Mesodermal cell (in vitro differentiated cells): ENCODE measurements at regions not wholly inside any gene's neighbourhood (a gene's known extent, or its start where the extent isn't known, plus 50 kb on each side); places are given as distances from the start of the nearest gene placed in this dataset.

Experiments used
- H3K27ac ChIP-seq: 2 replicates; pipeline ENCODE4 v1.7.0; 2013; ENCODE audit warnings: mild to moderate bottlenecking, low read depth, low read length, moderate library complexity; ENCODE audit not compliant: severe bottlenecking
- H3K36me3 ChIP-seq: 2 replicates; pipeline ENCODE4 v1.7.1; 2013; ENCODE audit warnings: mild to moderate bottlenecking, low read length, moderate library complexity; ENCODE audit not compliant: control insufficient read depth, insufficient read depth
- H3K4me1 ChIP-seq: one replicate; pipeline ENCODE4 v1.7.1; 2013; ENCODE audit warnings: mild to moderate bottlenecking, low read length; ENCODE audit not compliant: insufficient read depth, control insufficient read depth, poor library complexity, severe bottlenecking
- H3K4me3 ChIP-seq: 2 replicates; pipeline ENCODE4 v1.7.0; 2013; ENCODE audit warnings: low read length, control low read depth, mild to moderate bottlenecking; ENCODE audit not compliant: insufficient read depth, poor library complexity, severe bottlenecking; ENCODE audit errors: extremely low read depth
- H3K9me3 ChIP-seq: 2 replicates; pipeline ENCODE4 v1.7.1; 2013; ENCODE audit warnings: mild to moderate bottlenecking, low read length, moderate library complexity; ENCODE audit not compliant: control insufficient read depth
- WGBS, 2 experiments: methylation state at CpG; one replicate each; pipeline ENCODE4 v1.1.5; 2013; ENCODE audit warnings: missing lambda C conversion rate in 2 of 2; ENCODE audit not compliant: insufficient coverage in 2 of 2; 5-methylcytosine and 5-hydroxymethylcytosine counted together

- Histone ChIP-seq H3K4me3 (no peak overlapping the region), H3K36me3 (no peaks in the 10 kb centered on the region), H3K4me1 (no peaks in the 10 kb centered on the region), H3K27ac (no peak overlapping the region), H3K9me3 (no peaks in the 10 kb centered on the region)
- 17 to 86% methylated on average over 1 of the region's 4 CpGs for WGBS, 2 experiments
These were observed 1082.7 kb downstream of the NLGN4X start for GRCh38 chrX:5145957-5146356.

- Histone ChIP-seq H3K4me3 (no peak overlapping the region), H3K9me3 (no peaks in the 10 kb centered on the region), H3K4me1 (no peaks in the 10 kb centered on the region), H3K27ac (no peak overlapping the region), H3K36me3 (no peaks in the 10 kb centered on the region)
- 91 to 100% methylated on average over 1 to 4 of the region's 7 CpGs for WGBS, 2 experiments
These were observed 1086.0 kb downstream of the NLGN4X start for GRCh38 chrX:5142644-5143043.

- 60 to 91% methylated on average over 1 to 2 of the region's 4 CpGs for WGBS, 2 experiments
These were observed 1106.4 kb downstream of the NLGN4X start for GRCh38 chrX:5122181-5122678.

DNA sequence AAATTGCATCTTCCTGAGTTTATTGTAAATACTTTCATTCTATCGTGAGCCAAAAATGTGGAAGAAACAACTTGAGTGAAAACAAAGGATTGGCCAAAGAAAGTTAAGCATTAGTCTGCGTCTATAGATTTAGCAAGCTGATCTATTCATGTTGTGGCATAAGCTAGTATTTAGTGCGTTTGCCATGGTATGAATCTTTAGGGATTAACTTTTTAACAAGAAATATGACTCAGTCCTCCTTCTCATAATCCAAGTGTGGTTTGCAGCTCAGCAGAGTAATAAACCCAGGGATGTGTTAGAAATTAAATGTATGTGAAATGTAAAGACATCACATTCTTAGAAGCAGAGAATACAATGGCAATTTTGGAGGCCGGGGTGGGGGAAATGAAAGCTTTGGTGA is 1110.9 kb downstream of the NLGN4X start:
- Histone ChIP-seq H3K4me3 (no peak overlapping the region), H3K36me3 (no peaks in the 10 kb centered on the region), H3K27ac (no peak overlapping the region), H3K9me3 (no peaks in the 10 kb centered on the region), H3K4me1 (no peaks in the 10 kb centered on the region)
- WGBS, 2 experiments = no CpG with 5 or more reads among the region's 4 CpGs

More at GRCh38 chrX:5122181-5122678, 1106.4 kb downstream of the NLGN4X start:
- no peak overlapping the region for H3K4me3 ChIP-seq
- no peak overlapping the region for H3K27ac ChIP-seq
- H3K36me3 ChIP-seq = no peaks in the 10 kb centered on the region
- no peaks in the 10 kb centered on the region for H3K4me1 ChIP-seq
- H3K9me3 ChIP-seq = no peaks in the 10 kb centered on the region

GRCh38 chrX:5113128-5113527 is 1115.5 kb downstream of the NLGN4X start:
- no peak overlapping the region for H3K27ac ChIP-seq
- H3K4me1 ChIP-seq = no peaks in the 10 kb centered on the region
- no peaks in the 10 kb centered on the region for H3K36me3 ChIP-seq
- H3K4me3 ChIP-seq = no peak overlapping the region
- no peaks in the 10 kb centered on the region for H3K9me3 ChIP-seq
- no CpG with 5 or more reads among the region's 6 CpGs for WGBS, 2 experiments

- no peaks in the 10 kb centered on the region for H3K36me3 ChIP-seq
- WGBS, 2 experiments = no CpG with 5 or more reads among the region's 8 CpGs
- no peak overlapping the region for H3K4me3 ChIP-seq
- no peaks in the 10 kb centered on the region for H3K4me1 ChIP-seq
- no peaks in the 10 kb centered on the region for H3K9me3 ChIP-seq
- no peak overlapping the region for H3K27ac ChIP-seq
These were observed 1128.7 kb downstream of the NLGN4X start for GRCh38 chrX:5100004-5100403.

DNA sequence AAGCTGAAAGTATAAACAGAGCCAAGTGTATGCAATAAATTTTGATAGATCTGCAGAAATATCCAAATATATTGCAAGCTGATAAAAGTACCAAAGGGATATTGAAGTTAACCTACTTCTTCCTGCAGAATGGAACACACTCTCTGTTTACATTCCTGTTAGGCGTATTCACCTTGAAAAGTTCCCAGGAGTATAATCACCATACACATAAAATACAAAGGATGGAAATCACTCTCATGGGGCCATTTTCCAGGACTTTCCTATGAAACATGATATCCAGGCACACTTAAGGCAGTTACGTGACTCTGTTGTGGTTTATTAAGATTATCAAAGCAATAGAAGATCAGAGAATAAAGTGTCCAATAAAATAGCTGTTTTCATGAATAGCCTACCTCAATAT is 1142.3 kb downstream of the NLGN4X start:
- no peak overlapping the region for H3K27ac ChIP-seq
- H3K4me1 ChIP-seq = no peaks in the 10 kb centered on the region
- 67% methylated on average over 1 of the region's 2 CpGs; no CpG with 5 or more reads in 1 of the 2 experiments for WGBS, 2 experiments
- H3K4me3 ChIP-seq = no peak overlapping the region
- H3K36me3 ChIP-seq = no peaks in the 10 kb centered on the region
- H3K9me3 ChIP-seq = no peaks in the 10 kb centered on the region

DNA sequence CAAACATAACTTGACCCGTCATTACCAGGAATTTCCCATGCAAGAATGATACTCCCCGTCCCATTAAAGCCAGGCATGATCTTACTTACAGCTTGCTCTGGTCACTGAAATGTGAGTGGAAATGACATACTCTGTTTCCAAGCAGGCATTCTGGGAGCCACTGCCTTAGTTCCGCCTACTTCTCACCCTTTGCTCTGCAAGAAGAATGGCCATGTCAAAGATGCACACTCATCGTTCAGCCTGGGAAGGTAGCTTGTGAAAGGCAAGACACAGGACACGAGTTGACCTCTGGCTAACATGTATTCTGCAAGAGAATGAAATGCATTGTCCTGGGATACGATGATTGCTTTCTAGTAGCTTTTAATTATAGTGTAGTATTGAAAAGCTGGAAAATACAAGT is 1144.4 kb downstream of the NLGN4X start:
- Histone ChIP-seq H3K9me3 (no peaks in the 10 kb centered on the region), H3K27ac (no peak overlapping the region), H3K36me3 (no peaks in the 10 kb centered on the region), H3K4me1 (no peaks in the 10 kb centered on the region), H3K4me3 (no peak overlapping the region)
- 94% methylated on average over 4 of the region's 6 CpGs; no CpG with 5 or more reads in 1 of the 2 experiments for WGBS, 2 experiments

DNA sequence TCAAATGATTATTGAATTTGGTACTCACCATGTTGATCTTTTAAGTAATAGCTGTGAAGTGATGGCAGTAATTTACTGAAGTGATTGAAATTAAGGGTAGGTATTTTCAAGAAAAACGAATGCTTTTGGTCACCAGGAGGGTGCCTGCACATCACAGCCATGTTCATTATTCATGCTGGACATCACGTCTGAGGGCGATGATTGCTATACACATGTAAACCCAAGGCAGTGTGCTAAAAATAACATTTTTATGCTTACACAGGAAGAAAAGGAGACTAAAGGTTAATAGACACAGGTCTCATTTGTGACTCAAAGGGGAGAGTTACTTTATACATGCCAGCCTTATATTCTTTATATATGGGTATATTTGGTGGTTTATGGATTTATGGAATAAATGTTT is 1146.0 kb downstream of the NLGN4X start:
- Histone ChIP-seq H3K4me1 (no peaks in the 10 kb centered on the region), H3K36me3 (no peaks in the 10 kb centered on the region), H3K9me3 (no peaks in the 10 kb centered on the region), H3K4me3 (no peak overlapping the region), H3K27ac (no peak overlapping the region)
- no CpG with 5 or more reads among the region's 3 CpGs for WGBS, 2 experiments

GRCh38 chrX:5080791-5081190 is 1147.9 kb downstream of the NLGN4X start:
- no peak overlapping the region for H3K27ac ChIP-seq
- H3K36me3 ChIP-seq = no peaks in the 10 kb centered on the region
- no peaks in the 10 kb centered on the region for H3K4me1 ChIP-seq
- H3K4me3 ChIP-seq = no peak overlapping the region
- WGBS, 2 experiments = 88% methylated on average over 2 of the region's 4 CpGs
- no peaks in the 10 kb centered on the region for H3K9me3 ChIP-seq

GRCh38 chrX:5068550-5068949 is 1160.1 kb downstream of the NLGN4X start:
- no peak overlapping the region for H3K4me3 ChIP-seq
- H3K36me3 ChIP-seq = no peaks in the 10 kb centered on the region
- H3K27ac ChIP-seq = no peak overlapping the region
- no CpG with 5 or more reads among the region's 5 CpGs for WGBS, 2 experiments
- H3K9me3 ChIP-seq = no peaks in the 10 kb centered on the region
- no peaks in the 10 kb centered on the region for H3K4me1 ChIP-seq
